IgD-negative memory B cell (primary cell): ENCODE measurements at regions not wholly inside any gene's neighbourhood (a gene's known extent, or its start where the extent isn't known, plus 50 kb on each side); places are given as distances from the start of the nearest gene placed in this dataset.
A peak's percentile ranks its signal among the peaks of the same experiment; 100 is the strongest.

Experiments
- H3K27ac Mint-ChIP-seq, 3 donors: one replicate each; pipeline ENCODE4 v1.8.0; 2020 to 2022; ENCODE audit warnings: mild to moderate bottlenecking in 3 of 3, mixed read lengths in 3 of 3, moderate library complexity in 1 of 3
- H3K27me3 Mint-ChIP-seq: one replicate; pipeline ENCODE4 v1.8.0; 2021; ENCODE audit warnings: mixed read lengths
- H3K36me3 Mint-ChIP-seq: one replicate; pipeline ENCODE4 v1.8.0; 2020; ENCODE audit warnings: mild to moderate bottlenecking, mixed read lengths
- H3K4me1 Mint-ChIP-seq, 3 donors: one replicate each; pipeline ENCODE4 v1.8.0; 2020 to 2022; ENCODE audit warnings: mixed read lengths in 3 of 3, mild to moderate bottlenecking in 1 of 3
- H3K4me3 Mint-ChIP-seq, 4 donors: one replicate each; pipeline ENCODE4 v1.8.0; 2020 to 2022; ENCODE audit warnings: mild to moderate bottlenecking in 4 of 4, mixed read lengths in 4 of 4, moderate library complexity in 3 of 4
- H3K9me3 Mint-ChIP-seq, 3 donors: one replicate each; pipeline ENCODE4 v1.8.0; 2020 to 2021; ENCODE audit warnings: mixed read lengths in 3 of 3, mild to moderate bottlenecking in 1 of 3

GRCh38 chr1:36743286-36744005 is 260.7 kb upstream of the CSF3R start:
- H3K4me1 Mint-ChIP-seq = peaks cover 0 to 2% (median 0%) of the 10 kb centered on the region in 3 donors
- H3K36me3 Mint-ChIP-seq = no peaks in the 10 kb centered on the region
- H3K27ac Mint-ChIP-seq = no peak overlapping the region
- H3K4me3 Mint-ChIP-seq = no peak overlapping the region
- H3K9me3 Mint-ChIP-seq = peaks cover 2 to 4% (median 3%) of the 10 kb centered on the region in 3 donors
- peaks cover 14% of the 10 kb centered on the region for H3K27me3 Mint-ChIP-seq

- H3K27me3 Mint-ChIP-seq = peaks cover 24% of the 10 kb centered on the region
These were observed 258.4 kb upstream of the CSF3R start for GRCh38 chr1:36741066-36741465.

GRCh38 chr1:36740446-36740845 is 257.7 kb upstream of the CSF3R start:
- Mint-ChIP-seq H3K9me3 (peaks cover 2 to 4% (median 3%) of the 10 kb centered on the region in 3 donors), H3K27me3 (peaks cover 24% of the 10 kb centered on the region), H3K4me3 (no peak overlapping the region), H3K4me1 (peaks cover 0 to 2% (median 0%) of the 10 kb centered on the region in 3 donors), H3K36me3 (no peaks in the 10 kb centered on the region), H3K27ac (no peak overlapping the region)

More at GRCh38 chr1:36741066-36741465, 258.4 kb upstream of the CSF3R start:
- no peak overlapping the region for H3K27ac Mint-ChIP-seq
- H3K36me3 Mint-ChIP-seq = no peaks in the 10 kb centered on the region
- H3K4me1 Mint-ChIP-seq = peaks cover 0 to 2% (median 0%) of the 10 kb centered on the region in 3 donors
- no peak overlapping the region for H3K4me3 Mint-ChIP-seq
- peaks cover 2 to 4% (median 3%) of the 10 kb centered on the region in 3 donors for H3K9me3 Mint-ChIP-seq

GRCh38 chr1:36739703-36740289 is 257.1 kb upstream of the CSF3R start:
- Mint-ChIP-seq H3K27me3 (peaks cover 28% of the 10 kb centered on the region), H3K9me3 (peaks cover 2 to 4% (median 3%) of the 10 kb centered on the region in 3 donors), H3K4me3 (peak overlapping the region in 1 of 4 donors; percentile 49), H3K36me3 (no peaks in the 10 kb centered on the region), H3K27ac (no peak overlapping the region), H3K4me1 (peaks cover 0 to 2% (median 0%) of the 10 kb centered on the region in 3 donors)

GRCh38 chr1:36738245-36738644 is 255.5 kb upstream of the CSF3R start:
- no peak overlapping the region for H3K4me3 Mint-ChIP-seq
- H3K4me1 Mint-ChIP-seq = peaks cover 0 to 2% (median 0%) of the 10 kb centered on the region in 3 donors
- H3K36me3 Mint-ChIP-seq = no peaks in the 10 kb centered on the region
- H3K27ac Mint-ChIP-seq = no peak overlapping the region
- H3K27me3 Mint-ChIP-seq = peaks cover 28% of the 10 kb centered on the region
- H3K9me3 Mint-ChIP-seq = peaks cover 1 to 4% (median 2%) of the 10 kb centered on the region in 3 donors

GRCh38 chr1:36737767-36738166 is 255.1 kb upstream of the CSF3R start:
- Mint-ChIP-seq H3K27me3 (peaks cover 28% of the 10 kb centered on the region), H3K36me3 (no peaks in the 10 kb centered on the region), H3K27ac (peak overlapping the region in 1 of 3 donors; percentile 6), H3K4me3 (peak overlapping the region in 1 of 4 donors; percentile 70), H3K9me3 (peaks cover 0 to 4% (median 1%) of the 10 kb centered on the region in 3 donors), H3K4me1 (no peaks in the 10 kb centered on the region)

GRCh38 chr1:36737038-36737555 is 254.4 kb upstream of the CSF3R start:
- Mint-ChIP-seq H3K4me1 (no peaks in the 10 kb centered on the region), H3K4me3 (no peak overlapping the region), H3K27me3 (peaks cover 28% of the 10 kb centered on the region), H3K27ac (peak overlapping the region in 1 of 3 donors; percentile 6), H3K36me3 (no peaks in the 10 kb centered on the region), H3K9me3 (peaks cover 0 to 4% (median 1%) of the 10 kb centered on the region in 3 donors)

GRCh38 chr1:36735939-36736730 is 253.4 kb upstream of the CSF3R start:
- Mint-ChIP-seq H3K27ac (no peak overlapping the region), H3K36me3 (no peaks in the 10 kb centered on the region), H3K4me3 (no peak overlapping the region), H3K4me1 (no peaks in the 10 kb centered on the region), H3K27me3 (peaks cover 31% of the 10 kb centered on the region), H3K9me3 (peaks cover 0 to 3% (median 1%) of the 10 kb centered on the region in 3 donors)

GRCh38 chr1:36735436-36735835 is 252.7 kb upstream of the CSF3R start:
- no peaks in the 10 kb centered on the region for H3K36me3 Mint-ChIP-seq
- peaks cover 0 to 1% (median 0%) of the 10 kb centered on the region in 3 donors for H3K9me3 Mint-ChIP-seq
- H3K27me3 Mint-ChIP-seq = peaks cover 32% of the 10 kb centered on the region
- H3K4me1 Mint-ChIP-seq = no peaks in the 10 kb centered on the region
- no peak overlapping the region for H3K27ac Mint-ChIP-seq
- no peak overlapping the region for H3K4me3 Mint-ChIP-seq

GRCh38 chr1:36734356-36734755 is 251.6 kb upstream of the CSF3R start:
- no peaks in the 10 kb centered on the region for H3K4me1 Mint-ChIP-seq
- no peaks in the 10 kb centered on the region for H3K9me3 Mint-ChIP-seq
- H3K36me3 Mint-ChIP-seq = no peaks in the 10 kb centered on the region
- H3K27ac Mint-ChIP-seq = peak overlapping the region in 1 of 3 donors; percentile 2
- no peak overlapping the region for H3K4me3 Mint-ChIP-seq
- H3K27me3 Mint-ChIP-seq = peaks cover 32% of the 10 kb centered on the region

- Mint-ChIP-seq H3K4me3 (no peak overlapping the region), H3K27ac (no peak overlapping the region), H3K9me3 (no peaks in the 10 kb centered on the region), H3K4me1 (no peaks in the 10 kb centered on the region), H3K27me3 (peaks cover 34% of the 10 kb centered on the region), H3K36me3 (no peaks in the 10 kb centered on the region)
These were observed 251.0 kb upstream of the CSF3R start for GRCh38 chr1:36733748-36734147.

- Mint-ChIP-seq H3K4me3 (no peak overlapping the region), H3K27ac (no peak overlapping the region), H3K36me3 (no peaks in the 10 kb centered on the region), H3K27me3 (peaks cover 20% of the 10 kb centered on the region), H3K9me3 (no peaks in the 10 kb centered on the region), H3K4me1 (no peaks in the 10 kb centered on the region)
These were observed 249.3 kb upstream of the CSF3R start for GRCh38 chr1:36732015-36732356.

- Mint-ChIP-seq H3K36me3 (no peaks in the 10 kb centered on the region), H3K4me1 (no peaks in the 10 kb centered on the region), H3K4me3 (no peak overlapping the region), H3K27ac (no peak overlapping the region), H3K27me3 (peaks cover 17% of the 10 kb centered on the region), H3K9me3 (no peaks in the 10 kb centered on the region)
These were observed 248.7 kb upstream of the CSF3R start for GRCh38 chr1:36731226-36732014.

- Mint-ChIP-seq H3K27me3 (peaks cover 13% of the 10 kb centered on the region), H3K4me1 (no peaks in the 10 kb centered on the region), H3K9me3 (no peaks in the 10 kb centered on the region), H3K27ac (no peak overlapping the region), H3K36me3 (no peaks in the 10 kb centered on the region), H3K4me3 (no peak overlapping the region)
These were observed 247.9 kb upstream of the CSF3R start for GRCh38 chr1:36730599-36730998.
